Glutamatergic neuron (in vitro differentiated cells): ENCODE measurements at regions not wholly inside any gene's neighbourhood (a gene's known extent, or its start where the extent isn't known, plus 50 kb on each side); places are given as distances from the start of the nearest gene placed in this dataset.

Source experiments
- DNase-seq: peaks from one replicate; pipeline ENCODE4 v3.0.0; 2022
- H3K27ac Mint-ChIP-seq: one replicate; pipeline ENCODE4 v1.8.0; 2020; ENCODE audit warnings: mild to moderate bottlenecking, mixed read lengths, inconsistent platforms; ENCODE audit not compliant: unreplicated experiment
- H3K27me3 Mint-ChIP-seq: one replicate; pipeline ENCODE4 v1.8.0; 2020; ENCODE audit warnings: mild to moderate bottlenecking, moderate library complexity, mixed read lengths, inconsistent platforms; ENCODE audit not compliant: unreplicated experiment
- H3K36me3 Mint-ChIP-seq: one replicate; pipeline ENCODE4 v1.8.0; 2020; ENCODE audit warnings: mild to moderate bottlenecking, mixed read lengths, inconsistent platforms; ENCODE audit not compliant: unreplicated experiment
- H3K4me1 Mint-ChIP-seq: one replicate; pipeline ENCODE4 v1.8.0; 2020; ENCODE audit warnings: mild to moderate bottlenecking, low read depth, mixed read lengths, inconsistent platforms; ENCODE audit not compliant: unreplicated experiment
- H3K4me3 Mint-ChIP-seq: one replicate; pipeline ENCODE4 v1.8.0; 2020; ENCODE audit warnings: mild to moderate bottlenecking, mixed read lengths, inconsistent platforms; ENCODE audit not compliant: unreplicated experiment
- H3K9me3 Mint-ChIP-seq: one replicate; pipeline ENCODE4 v1.8.0; 2020; ENCODE audit warnings: mild to moderate bottlenecking, moderate library complexity, mixed read lengths, inconsistent platforms; ENCODE audit not compliant: unreplicated experiment
- TF ChIP-seq, protein P1 (sequence below): fragments of 200-600 bp; sonication (generic); IDR thresholded peaks from one replicate; pipeline ENCODE4 v1.5.0; 2021; ENCODE audit not compliant: partially characterized antibody, unreplicated experiment

DNA sequence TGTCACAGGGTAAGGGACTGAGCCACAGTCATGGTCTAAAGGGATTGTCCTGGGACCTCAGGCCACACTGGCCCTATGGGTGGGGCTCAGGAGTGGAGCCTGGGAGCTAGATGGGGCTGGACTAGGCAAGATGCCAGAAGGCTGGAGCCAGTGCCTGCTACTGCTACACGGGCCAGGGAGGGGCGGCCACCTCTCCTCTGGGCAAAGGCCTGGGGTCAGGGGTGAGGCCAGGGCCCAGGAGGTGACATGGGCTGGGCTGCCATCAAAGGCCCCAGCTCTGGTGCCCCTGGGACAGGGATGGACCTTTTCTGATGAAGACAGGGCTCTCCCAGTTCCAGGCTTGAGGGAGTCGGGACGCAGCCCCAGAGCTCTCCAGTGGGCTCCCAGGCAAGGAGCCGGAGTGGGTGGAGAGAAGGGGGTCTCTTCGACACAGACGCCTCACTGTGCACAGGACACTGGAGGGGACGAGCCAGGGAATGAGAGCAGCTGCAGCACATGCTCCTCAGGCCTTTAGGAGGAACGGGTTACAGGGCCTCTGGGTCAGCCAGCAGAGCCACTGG, 62.1 kb upstream of the IQSEC1 start:
- TF ChIP-seq, protein P1, sequence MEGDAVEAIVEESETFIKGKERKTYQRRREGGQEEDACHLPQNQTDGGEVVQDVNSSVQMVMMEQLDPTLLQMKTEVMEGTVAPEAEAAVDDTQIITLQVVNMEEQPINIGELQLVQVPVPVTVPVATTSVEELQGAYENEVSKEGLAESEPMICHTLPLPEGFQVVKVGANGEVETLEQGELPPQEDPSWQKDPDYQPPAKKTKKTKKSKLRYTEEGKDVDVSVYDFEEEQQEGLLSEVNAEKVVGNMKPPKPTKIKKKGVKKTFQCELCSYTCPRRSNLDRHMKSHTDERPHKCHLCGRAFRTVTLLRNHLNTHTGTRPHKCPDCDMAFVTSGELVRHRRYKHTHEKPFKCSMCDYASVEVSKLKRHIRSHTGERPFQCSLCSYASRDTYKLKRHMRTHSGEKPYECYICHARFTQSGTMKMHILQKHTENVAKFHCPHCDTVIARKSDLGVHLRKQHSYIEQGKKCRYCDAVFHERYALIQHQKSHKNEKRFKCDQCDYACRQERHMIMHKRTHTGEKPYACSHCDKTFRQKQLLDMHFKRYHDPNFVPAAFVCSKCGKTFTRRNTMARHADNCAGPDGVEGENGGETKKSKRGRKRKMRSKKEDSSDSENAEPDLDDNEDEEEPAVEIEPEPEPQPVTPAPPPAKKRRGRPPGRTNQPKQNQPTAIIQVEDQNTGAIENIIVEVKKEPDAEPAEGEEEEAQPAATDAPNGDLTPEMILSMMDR: no peak
- DNase-seq: no peak
- H3K27me3 Mint-ChIP-seq: peaks cover 8% of the 10 kb centered on the region
- no peak overlapping the region for H3K27ac Mint-ChIP-seq
- H3K4me3 Mint-ChIP-seq: no peak overlapping the region
- no peaks in the 10 kb centered on the region for H3K9me3 Mint-ChIP-seq
- peaks cover 4% of the 10 kb centered on the region for H3K4me1 Mint-ChIP-seq
- no peaks in the 10 kb centered on the region for H3K36me3 Mint-ChIP-seq

DNA sequence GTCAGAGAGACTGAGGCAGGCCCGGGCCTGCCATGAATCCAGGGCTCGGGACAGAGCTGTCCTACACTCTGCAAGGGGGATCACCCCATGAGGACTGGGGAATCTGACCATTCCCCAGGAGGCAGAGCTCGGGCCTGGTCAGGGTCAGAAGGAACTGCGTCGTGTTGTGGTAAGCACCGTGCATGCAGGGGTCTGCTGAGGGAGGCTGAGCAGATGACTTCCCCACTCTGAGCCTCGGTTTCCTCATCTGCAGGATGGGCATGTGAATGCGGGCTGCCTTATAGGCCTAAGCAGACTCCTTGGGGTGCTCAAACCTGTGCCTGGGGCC, 61.6 kb upstream of the IQSEC1 start:
- Mint-ChIP-seq H3K27ac (no peak overlapping the region), H3K9me3 (no peaks in the 10 kb centered on the region), H3K4me3 (no peak overlapping the region), H3K36me3 (no peaks in the 10 kb centered on the region), H3K4me1 (peaks cover 4% of the 10 kb centered on the region), H3K27me3 (peaks cover 8% of the 10 kb centered on the region)
- TF ChIP-seq, protein P1: no peak
- DNase-seq: no peak

DNA sequence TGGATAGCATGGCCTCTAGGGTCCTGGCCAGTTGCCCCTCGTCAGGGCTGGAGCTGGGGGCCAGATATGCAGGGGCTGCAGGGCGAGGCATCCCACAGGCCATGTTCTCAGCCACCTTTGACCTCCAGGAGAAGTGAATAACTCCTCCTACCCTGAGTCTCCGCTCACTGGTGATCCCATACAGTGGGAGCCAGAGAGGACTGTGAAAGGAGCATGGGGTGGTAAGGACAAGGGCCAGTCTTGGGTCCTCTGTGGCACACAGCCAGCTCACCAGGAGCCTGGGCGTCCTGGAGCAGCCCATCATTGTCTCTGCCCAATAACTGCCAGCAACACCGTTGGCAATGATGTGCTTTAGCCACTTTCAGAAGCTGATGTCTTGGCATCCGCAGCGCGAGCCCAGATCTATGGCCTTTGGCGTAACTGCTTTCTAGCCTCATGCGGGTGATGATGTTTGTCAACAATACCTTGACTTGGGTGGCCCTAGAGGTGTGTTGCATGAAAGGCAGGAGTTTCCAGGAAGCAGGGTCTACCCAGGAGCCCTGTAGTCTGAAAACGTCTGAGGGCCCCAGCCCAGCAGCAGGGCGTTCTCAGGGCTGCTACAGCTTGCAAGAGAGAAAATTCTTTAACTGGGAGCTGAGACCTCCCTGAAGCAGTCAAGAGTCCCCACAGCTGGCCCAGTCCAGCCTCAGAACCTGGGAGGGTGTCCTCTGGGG, 61.1 kb upstream of the IQSEC1 start:
- Mint-ChIP-seq H3K9me3 (no peaks in the 10 kb centered on the region), H3K4me1 (peaks cover 4% of the 10 kb centered on the region), H3K4me3 (no peak overlapping the region), H3K27me3 (peaks cover 5% of the 10 kb centered on the region), H3K36me3 (no peaks in the 10 kb centered on the region), H3K27ac (no peak overlapping the region)
- DNase-seq: no peak
- TF ChIP-seq, protein P1: no peak

DNA sequence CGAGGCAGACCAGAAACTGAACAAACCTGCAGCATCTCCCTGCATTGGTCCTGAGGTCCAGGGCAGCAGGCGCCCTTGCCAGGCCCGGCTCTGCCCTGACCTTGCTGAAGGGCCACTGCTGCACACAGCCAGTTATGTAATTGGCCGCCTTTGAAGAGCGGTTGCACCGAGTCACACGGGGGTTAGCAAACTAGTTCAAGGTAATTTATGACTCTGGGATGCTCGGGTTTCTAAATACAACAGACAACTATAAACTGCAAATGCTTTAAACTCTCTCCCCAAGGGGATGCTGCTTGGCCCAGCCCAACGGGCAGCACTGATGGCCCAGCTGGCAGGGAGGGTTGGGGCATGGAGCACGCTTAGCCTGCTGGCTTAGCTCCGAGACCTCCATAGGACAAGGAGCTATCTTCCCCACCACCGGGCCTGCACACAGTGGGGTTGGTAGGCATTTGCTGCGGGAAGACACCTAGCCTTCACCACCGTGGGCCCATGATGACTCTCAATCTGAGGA, 60.3 kb upstream of the IQSEC1 start:
- no peak for DNase-seq
- peaks cover 4% of the 10 kb centered on the region for H3K4me1 Mint-ChIP-seq
- TF ChIP-seq, protein P1: no peak
- no peaks in the 10 kb centered on the region for H3K9me3 Mint-ChIP-seq
- H3K27me3 Mint-ChIP-seq: peaks cover 5% of the 10 kb centered on the region
- H3K4me3 Mint-ChIP-seq: no peak overlapping the region
- no peaks in the 10 kb centered on the region for H3K36me3 Mint-ChIP-seq
- H3K27ac Mint-ChIP-seq: no peak overlapping the region

DNA sequence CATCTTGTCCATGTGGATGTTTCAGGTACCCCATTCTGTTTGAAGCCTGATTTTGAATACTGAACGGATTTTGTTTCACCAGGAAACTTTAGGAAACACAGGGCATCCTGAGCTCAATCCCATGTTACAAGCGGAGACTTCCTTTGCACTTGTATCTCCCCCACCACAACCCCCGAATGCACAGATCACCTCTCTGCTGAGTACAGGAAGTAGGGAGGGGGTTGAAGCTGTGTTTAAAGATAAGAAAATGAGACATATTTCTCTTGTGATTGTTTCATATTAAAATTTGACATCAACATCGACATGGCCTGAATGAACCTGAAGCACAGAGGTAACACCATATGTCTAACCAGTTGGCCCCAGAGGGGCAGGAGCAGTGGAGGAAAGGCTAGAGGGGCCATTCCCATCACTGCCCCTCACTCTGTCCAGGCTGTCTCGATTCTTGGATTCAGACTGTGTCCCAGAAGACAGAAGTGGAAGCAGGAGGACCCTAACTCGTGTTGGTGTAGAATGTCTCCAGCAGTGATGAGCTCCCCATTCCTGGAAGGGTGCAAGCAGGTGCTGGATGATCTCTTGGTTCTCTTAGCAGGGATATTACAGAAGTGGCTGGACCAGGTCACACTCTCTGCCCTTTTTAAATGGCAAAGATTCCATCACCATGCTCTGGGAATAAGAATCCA, 59.6 kb upstream of the IQSEC1 start:
- Mint-ChIP-seq H3K27me3 (peaks cover 5% of the 10 kb centered on the region), H3K27ac (no peak overlapping the region), H3K36me3 (no peaks in the 10 kb centered on the region), H3K9me3 (no peaks in the 10 kb centered on the region), H3K4me3 (no peak overlapping the region), H3K4me1 (peaks cover 4% of the 10 kb centered on the region)
- DNase-seq: no peak
- TF ChIP-seq, protein P1: no peak
